B cell (primary cell): ENCODE measurements at regions not wholly inside any gene's neighbourhood (a gene's known extent, or its start where the extent isn't known, plus 50 kb on each side); places are given as distances from the start of the nearest gene placed in this dataset.

Source experiments
- ATAC-seq: fragments of 200-7000 bp; cut with Tn5 transposase; one replicate; pipeline ENCODE4 v1.10.0; 2021; ENCODE audit warnings: low read depth, mild to moderate bottlenecking, moderate number of reproducible peaks, moderate library complexity
- CTCF ChIA-PET: fragments of 350-600 bp; sonication (Branson Sonifier 250); formaldehyde crosslinking; loops from one replicate; lab custom pipeline; 2021; ENCODE audit warnings: antibody characterized with exemption, inconsistent platforms; lab: Charles Lee
- POLR2A ChIA-PET: fragments of 350-600 bp; sonication (Branson Sonifier 250); formaldehyde crosslinking; loops from one replicate; lab custom pipeline; 2021; ENCODE audit warnings: antibody characterized with exemption; lab: Charles Lee
- DNase-seq: peaks from one replicate; pipeline ENCODE4 v3.0.0; 2013
- H2AFZ ChIP-seq: 2 replicates; pipeline ENCODE4 v1.6.1; 2012; ENCODE audit warnings: mild to moderate bottlenecking, low read depth, low read length; ENCODE audit not compliant: insufficient read depth, poor library complexity, severe bottlenecking
- H3K27ac ChIP-seq, 2 donors: 1 replicate in 1 of 2; 2 replicates in 1 of 2; pipeline ENCODE4 v1.5.1; 2012 to 2013; ENCODE audit warnings: low read length in 2 of 2, mild to moderate bottlenecking in 2 of 2, moderate library complexity in 1 of 2
- H3K27me3 ChIP-seq, 4 experiments: fragments of 200-600 bp in 1 of 4; sonication (generic) in 1 of 4; replicated peaks in 1 of 4; 1 replicate in 2 of 4; 2 replicates in 2 of 4; pipeline versions ENCODE4 v1.6.1 to v1.7.0; 2013 to 2016; ENCODE audit warnings: low read length in 3 of 4, mild to moderate bottlenecking in 2 of 4, mixed read lengths in 1 of 4, moderate library complexity in 1 of 4; ENCODE audit not compliant: insufficient read depth in 4 of 4, control insufficient read depth in 3 of 4; ENCODE audit errors: control extremely low read depth in 1 of 4
- H3K36me3 ChIP-seq, 2 experiments: replicated peaks in 1 of 2; 1 replicate in 1 of 2; 2 replicates in 1 of 2; pipeline versions ENCODE4 v1.6.1 to v1.7.1; 2013; ENCODE audit warnings: low read length in 1 of 2; ENCODE audit not compliant: insufficient read depth in 2 of 2, control insufficient read depth in 1 of 2; ENCODE audit errors: control extremely low read depth in 1 of 2, extremely low read depth in 1 of 2
- H3K4me1 ChIP-seq, 2 donors: fragments of 200-600 bp in 1 of 2; sonication (generic) in 1 of 2; 1 replicate in 1 of 2; 2 replicates in 1 of 2; pipeline versions ENCODE4 v1.5.1 to v1.6.1; 2013 to 2017; ENCODE audit warnings: low read length in 2 of 2; ENCODE audit not compliant: control insufficient read depth in 2 of 2, insufficient read depth in 2 of 2
- H3K4me2 ChIP-seq: replicated peaks from 2 replicates; pipeline ENCODE3; 2012; ENCODE audit warnings: mild to moderate bottlenecking, low read depth, low read length; ENCODE audit not compliant: poor library complexity, severe bottlenecking
- H3K4me3 ChIP-seq, 5 experiments: fragments of 200-600 bp in 1 of 5; sonication (generic) in 1 of 5; 1 replicate in 3 of 5; 2 replicates in 2 of 5; pipeline versions ENCODE4 v1.5.1 to v1.7.0; 2011 to 2016; ENCODE audit warnings: low read length in 4 of 5, mild to moderate bottlenecking in 4 of 5, low read depth in 2 of 5, control low read depth in 1 of 5, moderate library complexity in 1 of 5; ENCODE audit not compliant: insufficient read depth in 1 of 5; ENCODE audit errors: control extremely low read depth in 1 of 5, extremely low read depth in 1 of 5
- H3K79me2 ChIP-seq: fragments of 200-600 bp; sonication (generic); one replicate; pipeline ENCODE4 v1.6.0; 2016; ENCODE audit warnings: low read length; ENCODE audit not compliant: control insufficient read depth, insufficient read depth
- H3K9ac ChIP-seq: fragments of 200-600 bp; sonication (generic); 2 replicates; pipeline ENCODE4 v1.6.1; 2017; ENCODE audit warnings: mild to moderate bottlenecking, low read length, moderate library complexity
- H3K9me3 ChIP-seq, 3 donors: one replicate each; pipeline versions ENCODE4 v1.6.1 to v1.7.1; 2013; ENCODE audit warnings: low read length in 2 of 3; ENCODE audit not compliant: control insufficient read depth in 2 of 3, insufficient read depth in 1 of 3; ENCODE audit errors: control extremely low read depth in 1 of 3
- H4K20me1 ChIP-seq: 2 replicates; pipeline ENCODE4 v1.6.0; 2012; ENCODE audit warnings: mild to moderate bottlenecking, low read length; ENCODE audit not compliant: insufficient read depth, control insufficient read depth, poor library complexity, severe bottlenecking
- H3K27ac Mint-ChIP-seq: one replicate; pipeline ENCODE4 v1.8.0; 2021; ENCODE audit warnings: mixed read lengths
- H3K27me3 Mint-ChIP-seq: one replicate; pipeline ENCODE4 v1.8.0; 2021; ENCODE audit warnings: mixed read lengths
- H3K4me1 Mint-ChIP-seq: one replicate; pipeline ENCODE4 v1.8.0; 2021; ENCODE audit warnings: mixed read lengths
- H3K4me3 Mint-ChIP-seq: one replicate; pipeline ENCODE4 v1.8.0; 2021; ENCODE audit warnings: mixed read lengths
- H3K9me3 Mint-ChIP-seq: one replicate; pipeline ENCODE4 v1.8.0; 2022; ENCODE audit warnings: mixed read lengths; ENCODE audit not compliant: insufficient read depth
- EZH2 ChIP-seq: IDR thresholded peaks from 2 replicates; pipeline ENCODE4 v1.6.1; 2012; ENCODE audit warnings: borderline replicate concordance, low read depth, mild to moderate bottlenecking, moderate library complexity, low read length; ENCODE audit not compliant: insufficient read depth, poor library complexity, severe bottlenecking
- WGBS: methylation state at CpG from one replicate; pipeline ENCODE4 v1.1.5; 2013; ENCODE audit warnings: missing lambda C conversion rate; ENCODE audit not compliant: insufficient coverage; 5-methylcytosine and 5-hydroxymethylcytosine counted together
- intact Hi-C: fragments of 100-400 bp; cut with micrococcal nuclease; formaldehyde crosslinking; loops from one replicate; pipeline ENCODE4 v1.10.0; 2022
- TF ChIP-seq, protein P1 (sequence below): fragments of 200-600 bp; IDR thresholded peaks from one replicate; pipeline ENCODE4 v1.8.0; 2022; ENCODE audit warnings: antibody characterized with exemption, mild to moderate bottlenecking

DNA sequence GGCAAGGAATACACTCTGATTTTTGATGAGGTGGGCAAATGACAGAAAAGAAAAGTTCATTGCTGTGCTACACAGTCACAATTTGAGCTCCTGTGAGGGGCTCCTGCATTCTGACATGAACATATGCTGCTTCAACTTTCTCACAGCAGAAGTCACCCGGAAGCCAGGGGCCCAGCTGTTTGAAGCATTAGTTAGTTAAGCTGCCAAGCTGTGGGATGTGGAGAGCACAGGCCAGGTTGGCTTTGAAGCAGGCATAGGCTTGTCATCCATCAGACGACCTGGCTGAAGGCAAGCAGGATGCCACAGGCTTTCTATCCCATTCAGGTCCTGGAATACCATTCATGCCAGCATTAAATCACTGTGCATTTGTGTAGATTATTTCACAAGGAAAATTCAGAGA lies 63.1 kb downstream of the MTNR1B start:
- WGBS = 63% methylated on average over 1 of the region's 2 CpGs

DNA sequence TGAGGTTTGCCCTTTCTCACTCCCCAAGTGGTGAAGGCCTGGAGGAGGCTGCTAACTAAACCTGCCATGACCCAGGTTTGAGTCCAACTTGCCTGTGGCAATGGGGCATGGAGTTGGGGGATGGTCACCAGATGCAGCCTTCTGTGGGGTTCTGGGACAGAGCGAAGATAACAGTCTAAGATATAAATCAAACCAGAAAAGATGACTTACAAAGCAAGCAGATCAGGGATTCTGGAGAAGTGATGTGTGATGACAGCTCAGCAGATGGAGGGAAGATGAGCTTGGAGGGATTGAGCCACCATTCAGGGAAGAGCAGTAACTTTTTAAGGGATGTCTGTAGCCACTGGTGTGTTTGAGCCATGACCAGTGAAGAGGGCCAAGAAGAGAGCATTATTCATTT lies 63.6 kb downstream of the MTNR1B start:
- no peaks in the 10 kb centered on the region for H3K27me3 Mint-ChIP-seq
- no peaks in the 10 kb centered on the region for H3K36me3 ChIP-seq
- DNase-seq (no peak), ATAC-seq (no peak)
- ChIA-PET POLR2A (no interaction called here), CTCF (no interaction called here)
- no peaks in the 10 kb centered on the region for H3K79me2 ChIP-seq
- H3K4me1 ChIP-seq = no peaks in the 10 kb centered on the region
- no peaks in the 10 kb centered on the region for H3K9me3 ChIP-seq
- no peak overlapping the region for H3K27ac ChIP-seq
- H3K4me3 Mint-ChIP-seq = no peak overlapping the region
- H3K4me3 ChIP-seq = no peak overlapping the region
- no peaks in the 10 kb centered on the region for H3K27me3 ChIP-seq
- H3K9me3 Mint-ChIP-seq = no peaks in the 10 kb centered on the region
- TF ChIP-seq, protein P1, sequence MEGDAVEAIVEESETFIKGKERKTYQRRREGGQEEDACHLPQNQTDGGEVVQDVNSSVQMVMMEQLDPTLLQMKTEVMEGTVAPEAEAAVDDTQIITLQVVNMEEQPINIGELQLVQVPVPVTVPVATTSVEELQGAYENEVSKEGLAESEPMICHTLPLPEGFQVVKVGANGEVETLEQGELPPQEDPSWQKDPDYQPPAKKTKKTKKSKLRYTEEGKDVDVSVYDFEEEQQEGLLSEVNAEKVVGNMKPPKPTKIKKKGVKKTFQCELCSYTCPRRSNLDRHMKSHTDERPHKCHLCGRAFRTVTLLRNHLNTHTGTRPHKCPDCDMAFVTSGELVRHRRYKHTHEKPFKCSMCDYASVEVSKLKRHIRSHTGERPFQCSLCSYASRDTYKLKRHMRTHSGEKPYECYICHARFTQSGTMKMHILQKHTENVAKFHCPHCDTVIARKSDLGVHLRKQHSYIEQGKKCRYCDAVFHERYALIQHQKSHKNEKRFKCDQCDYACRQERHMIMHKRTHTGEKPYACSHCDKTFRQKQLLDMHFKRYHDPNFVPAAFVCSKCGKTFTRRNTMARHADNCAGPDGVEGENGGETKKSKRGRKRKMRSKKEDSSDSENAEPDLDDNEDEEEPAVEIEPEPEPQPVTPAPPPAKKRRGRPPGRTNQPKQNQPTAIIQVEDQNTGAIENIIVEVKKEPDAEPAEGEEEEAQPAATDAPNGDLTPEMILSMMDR = no peak
- TF ChIP-seq EZH2 = no peak
- no CpG with 5 or more reads among the region's 1 CpG for WGBS
- no peaks in the 10 kb centered on the region for H3K4me1 Mint-ChIP-seq
- intact Hi-C loops = no loop called here
- H4K20me1 ChIP-seq = no peaks in the 10 kb centered on the region
- no peak overlapping the region for H2AFZ ChIP-seq
- H3K4me2 ChIP-seq = no peak overlapping the region
- no peak overlapping the region for H3K9ac ChIP-seq
- H3K27ac Mint-ChIP-seq = no peak overlapping the region

More for the DNA sequence above, 63.1 kb downstream of the MTNR1B start:
- Histone ChIP-seq H3K36me3 (no peaks in the 10 kb centered on the region), H4K20me1 (no peaks in the 10 kb centered on the region), H3K79me2 (no peaks in the 10 kb centered on the region), H3K4me2 (no peak overlapping the region), H3K27me3 (no peaks in the 10 kb centered on the region), H3K4me1 (no peaks in the 10 kb centered on the region), H3K9me3 (no peaks in the 10 kb centered on the region), H3K4me3 (no peak overlapping the region), H3K27ac (no peak overlapping the region), H3K9ac (no peak overlapping the region), H2AFZ (no peak overlapping the region)
- Mint-ChIP-seq H3K9me3 (no peaks in the 10 kb centered on the region), H3K27me3 (no peaks in the 10 kb centered on the region), H3K4me3 (no peak overlapping the region), H3K27ac (no peak overlapping the region), H3K4me1 (no peaks in the 10 kb centered on the region)
- intact Hi-C loops = no loop called here
- CTCF ChIA-PET = no interaction called here
- TF ChIP-seq, protein P1 = no peak
- TF ChIP-seq EZH2 = no peak
- ATAC-seq (no peak), DNase-seq (no peak)
- POLR2A ChIA-PET = no interaction called here
